ENCODE measurements at regions not wholly inside any gene's neighbourhood (a gene's known extent, or its start where the extent isn't known, plus 50 kb on each side); places are given as distances from the start of the nearest gene placed in this dataset.

DNA sequence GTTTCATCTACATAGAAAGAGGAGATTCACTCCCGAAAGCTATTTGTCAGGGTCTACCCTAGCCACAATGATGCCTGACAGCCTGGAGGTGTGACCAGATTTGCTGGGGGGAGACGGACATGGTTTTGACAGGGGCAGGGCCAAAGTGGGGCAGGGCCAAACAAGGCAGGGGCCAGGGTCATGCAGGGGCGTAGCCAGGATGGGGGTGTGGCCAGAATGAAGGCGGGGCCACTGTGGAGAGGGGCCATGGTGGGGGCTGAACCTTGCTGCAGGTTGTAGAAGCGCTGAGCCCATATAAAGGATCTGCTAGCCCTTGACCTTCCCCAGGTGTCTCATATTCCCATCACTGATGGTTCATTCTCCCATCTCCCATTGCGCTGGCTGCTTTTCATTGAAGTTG, 184.1 kb upstream of the SULF2 start:
- Histone ChIP-seq H3K14ac (ENCODE audit: low read length) (no peak overlapping the region), H3K18ac (ENCODE audit: low read length) (no peak overlapping the region), H2BK120ac (ENCODE audit: insufficient read depth, low read length, poor library complexity) (no peak overlapping the region), H3K4me3 (ENCODE audit: low read depth, low read length) (no peak overlapping the region), H2BK5ac (ENCODE audit: low read depth, low read length, poor library complexity) (no peak overlapping the region), H2BK12ac (ENCODE audit: low read length) (no peak overlapping the region), H3K4ac (ENCODE audit: low read depth, low read length) (no peak overlapping the region), H3K9ac (ENCODE audit: low read length) (no peak overlapping the region), H3K79me2 (ENCODE audit: control insufficient read depth, insufficient read depth, low read length, poor library complexity) (no peaks in the 10 kb centered on the region), H3K4me2 (ENCODE audit: low read length) (no peak overlapping the region), H3K4me1 (ENCODE audit: control insufficient read depth in 1 of 2, insufficient read depth in 2 of 2, low read length in 2 of 2) (peaks cover 17 to 30% of the 10 kb centered on the region in 2 experiments), H2AFZ (ENCODE audit: insufficient read depth, low read length, poor library complexity) (no peak overlapping the region), H4K91ac (ENCODE audit: low read depth, low read length) (no peak overlapping the region), H3K9me3 (ENCODE audit: insufficient read depth, low read depth, low read length) (peaks cover 4% of the 10 kb centered on the region), H4K12ac (ENCODE audit: low read depth, low read length) (no peak overlapping the region), H3K27me3 (ENCODE audit: insufficient read depth, low read length) (no peaks in the 10 kb centered on the region), H2AK5ac (ENCODE audit: low read length) (no peak overlapping the region), H3K36me3 (ENCODE audit: control insufficient read depth in 1 of 2, insufficient read depth in 2 of 2, low read length in 2 of 2) (no peaks in the 10 kb centered on the region), H3K23ac (ENCODE audit: low read length) (no peak overlapping the region), H4K8ac (ENCODE audit: low read depth, low read length) (no peak overlapping the region), H3K79me1 (ENCODE audit: low read length) (peaks cover 6% of the 10 kb centered on the region), H3K27ac (ENCODE audit: low read depth, low read length) (no peak overlapping the region)
- WGBS (ENCODE audit: extremely low coverage, insufficient coverage, insufficient read length): no CpG with 5 or more reads among the region's 6 CpGs
- DNase-seq: no peak

DNA sequence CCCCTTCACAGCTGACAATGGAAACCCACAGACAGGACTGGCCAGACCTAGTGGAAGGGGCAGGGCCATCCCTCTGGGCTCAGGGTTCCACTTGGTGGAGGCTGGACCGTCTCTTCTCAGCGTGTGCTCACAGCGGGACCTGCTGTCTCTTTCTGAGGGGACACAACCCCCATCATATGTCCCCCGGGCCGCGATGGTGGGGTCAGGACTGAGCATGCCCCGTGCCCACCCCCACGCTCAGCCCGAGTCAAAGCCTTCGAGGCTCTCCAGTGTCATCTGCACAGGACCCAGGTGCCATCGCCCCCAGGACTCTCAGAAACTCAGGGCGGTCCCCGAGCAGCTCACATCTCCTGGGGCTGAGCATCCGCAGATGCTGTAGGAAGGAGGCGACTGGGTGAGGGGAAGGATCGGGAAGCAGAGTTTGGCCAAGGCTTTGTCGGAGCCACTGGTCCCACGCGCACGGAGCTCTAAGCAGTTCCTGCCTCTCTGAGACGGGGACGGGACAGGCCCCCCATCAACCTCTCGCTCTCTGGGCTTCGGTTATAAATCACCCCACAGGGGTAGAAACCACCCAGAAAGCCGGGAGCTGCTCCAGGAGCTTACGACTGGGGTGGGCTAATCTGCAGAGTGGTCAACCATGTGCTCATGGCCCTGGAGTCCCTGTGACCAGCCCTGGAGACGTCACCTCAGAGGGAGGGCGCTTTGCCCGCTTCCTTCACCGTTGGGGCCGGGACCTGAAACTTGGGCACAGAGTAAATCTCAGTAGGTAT, 183.4 kb upstream of the SULF2 start:
- WGBS (ENCODE audit: extremely low coverage, insufficient coverage, insufficient read length): no CpG with 5 or more reads among the region's 31 CpGs
- H3K4me3 ChIP-seq (ENCODE audit: low read depth, low read length): no peak overlapping the region

DNA sequence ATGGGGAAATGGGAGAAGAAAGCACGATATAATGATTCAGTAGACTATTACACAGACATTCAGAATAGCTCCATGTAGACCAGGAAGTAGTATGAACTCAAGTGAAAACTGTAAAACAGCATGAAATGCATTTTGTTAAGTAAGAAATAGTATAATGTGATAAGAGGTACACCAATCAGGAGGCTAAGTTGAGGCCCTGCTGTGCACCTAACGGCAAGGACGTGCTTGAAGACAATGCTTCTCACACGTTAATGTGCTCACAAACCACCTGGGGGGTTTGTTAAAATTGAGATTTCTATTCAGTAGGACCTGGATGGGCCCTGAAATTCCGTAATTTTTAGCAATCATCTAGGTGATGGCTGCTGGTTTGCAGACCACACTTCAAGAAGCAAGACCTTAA, 178.9 kb upstream of the SULF2 start:
- no peak overlapping the region for H3K4me3 ChIP-seq (ENCODE audit: low read depth, low read length)
- no peaks in the 10 kb centered on the region for H3K36me3 ChIP-seq (ENCODE audit: control insufficient read depth in 1 of 2, insufficient read depth in 2 of 2, low read length in 2 of 2)
- H3K9ac ChIP-seq (ENCODE audit: low read length): no peak overlapping the region
- H3K27ac ChIP-seq (ENCODE audit: low read depth, low read length): no peak overlapping the region
- no peak overlapping the region for H4K8ac ChIP-seq (ENCODE audit: low read depth, low read length)
- no peak overlapping the region for H3K23ac ChIP-seq (ENCODE audit: low read length)
- no peaks in the 10 kb centered on the region for H3K27me3 ChIP-seq (ENCODE audit: insufficient read depth, low read length)
- H3K9me3 ChIP-seq (ENCODE audit: insufficient read depth, low read depth, low read length): peaks cover 4% of the 10 kb centered on the region
- H3K79me1 ChIP-seq (ENCODE audit: low read length): no peaks in the 10 kb centered on the region
- H3K4me1 ChIP-seq (ENCODE audit: control insufficient read depth in 1 of 2, insufficient read depth in 2 of 2, low read length in 2 of 2): peaks cover 0 to 3% of the 10 kb centered on the region in 2 experiments
- H2BK120ac ChIP-seq (ENCODE audit: insufficient read depth, low read length, poor library complexity): no peak overlapping the region
- no peak overlapping the region for H3K4ac ChIP-seq (ENCODE audit: low read depth, low read length)
- no peak overlapping the region for H2AFZ ChIP-seq (ENCODE audit: insufficient read depth, low read length, poor library complexity)
- no peak for DNase-seq
- H3K79me2 ChIP-seq (ENCODE audit: control insufficient read depth, insufficient read depth, low read length, poor library complexity): no peaks in the 10 kb centered on the region
- no peak overlapping the region for H4K12ac ChIP-seq (ENCODE audit: low read depth, low read length)
- no peak overlapping the region for H2BK5ac ChIP-seq (ENCODE audit: low read depth, low read length, poor library complexity)
- H2BK12ac ChIP-seq (ENCODE audit: low read length): no peak overlapping the region
- H3K4me2 ChIP-seq (ENCODE audit: low read length): no peak overlapping the region
- H3K14ac ChIP-seq (ENCODE audit: low read length): no peak overlapping the region
- WGBS (ENCODE audit: extremely low coverage, insufficient coverage, insufficient read length): no CpG with 5 or more reads among the region's 5 CpGs
- no peak overlapping the region for H2AK5ac ChIP-seq (ENCODE audit: low read length)
- no peak overlapping the region for H3K18ac ChIP-seq (ENCODE audit: low read length)
- no peak overlapping the region for H4K91ac ChIP-seq (ENCODE audit: low read depth, low read length)

More for the DNA sequence above, 183.4 kb upstream of the SULF2 start:
- Histone ChIP-seq H4K91ac (ENCODE audit: low read depth, low read length) (no peak overlapping the region), H3K14ac (ENCODE audit: low read length) (no peak overlapping the region), H2BK5ac (ENCODE audit: low read depth, low read length, poor library complexity) (no peak overlapping the region), H2BK120ac (ENCODE audit: insufficient read depth, low read length, poor library complexity) (no peak overlapping the region), H3K18ac (ENCODE audit: low read length) (no peak overlapping the region), H3K4me1 (ENCODE audit: control insufficient read depth in 1 of 2, insufficient read depth in 2 of 2, low read length in 2 of 2) (peaks cover 11 to 25% of the 10 kb centered on the region in 2 experiments), H3K4ac (ENCODE audit: low read depth, low read length) (no peak overlapping the region), H3K79me1 (ENCODE audit: low read length) (peaks cover 2% of the 10 kb centered on the region), H2BK12ac (ENCODE audit: low read length) (no peak overlapping the region), H3K27ac (ENCODE audit: low read depth, low read length) (no peak overlapping the region), H3K9me3 (ENCODE audit: insufficient read depth, low read depth, low read length) (peaks cover 4% of the 10 kb centered on the region), H4K12ac (ENCODE audit: low read depth, low read length) (no peak overlapping the region), H3K4me2 (ENCODE audit: low read length) (no peak overlapping the region), H2AK5ac (ENCODE audit: low read length) (no peak overlapping the region), H4K8ac (ENCODE audit: low read depth, low read length) (no peak overlapping the region), H3K9ac (ENCODE audit: low read length) (no peak overlapping the region), H3K23ac (ENCODE audit: low read length) (no peak overlapping the region), H3K36me3 (ENCODE audit: control insufficient read depth in 1 of 2, insufficient read depth in 2 of 2, low read length in 2 of 2) (no peaks in the 10 kb centered on the region), H3K27me3 (ENCODE audit: insufficient read depth, low read length) (no peaks in the 10 kb centered on the region), H2AFZ (ENCODE audit: insufficient read depth, low read length, poor library complexity) (no peak overlapping the region), H3K79me2 (ENCODE audit: control insufficient read depth, insufficient read depth, low read length, poor library complexity) (no peaks in the 10 kb centered on the region)
- DNase-seq: no peak

DNA sequence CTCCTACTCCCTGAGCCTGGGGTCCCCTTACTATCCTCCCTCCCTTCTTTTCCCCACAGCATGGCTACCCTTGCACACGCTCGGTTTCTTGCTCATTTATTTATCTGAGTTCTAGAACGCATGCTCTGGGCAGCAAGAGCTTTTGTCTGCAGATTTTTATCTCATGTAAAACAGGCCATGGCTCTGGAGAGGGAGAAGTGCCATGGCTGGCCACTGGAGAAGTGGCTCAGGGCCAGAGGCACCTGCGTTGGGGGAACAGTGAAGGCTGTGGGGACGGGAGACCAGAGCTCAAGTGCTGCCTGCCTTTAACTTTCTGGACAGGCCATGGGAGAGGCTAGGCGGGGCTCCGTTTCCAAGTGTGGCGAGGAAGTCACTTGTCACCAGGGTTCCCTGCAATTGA, 177.7 kb upstream of the SULF2 start:
- Histone ChIP-seq H4K8ac (ENCODE audit: low read depth, low read length) (no peak overlapping the region), H3K79me1 (ENCODE audit: low read length) (no peaks in the 10 kb centered on the region), H3K27ac (ENCODE audit: low read depth, low read length) (no peak overlapping the region), H3K4me1 (ENCODE audit: control insufficient read depth in 1 of 2, insufficient read depth in 2 of 2, low read length in 2 of 2) (peaks cover 0 to 3% of the 10 kb centered on the region in 2 experiments), H3K79me2 (ENCODE audit: control insufficient read depth, insufficient read depth, low read length, poor library complexity) (no peaks in the 10 kb centered on the region), H2AFZ (ENCODE audit: insufficient read depth, low read length, poor library complexity) (no peak overlapping the region), H3K4me2 (ENCODE audit: low read length) (no peak overlapping the region), H4K91ac (ENCODE audit: low read depth, low read length) (no peak overlapping the region), H4K12ac (ENCODE audit: low read depth, low read length) (no peak overlapping the region), H3K4me3 (ENCODE audit: low read depth, low read length) (no peak overlapping the region), H2BK12ac (ENCODE audit: low read length) (no peak overlapping the region), H2BK120ac (ENCODE audit: insufficient read depth, low read length, poor library complexity) (no peak overlapping the region), H3K14ac (ENCODE audit: low read length) (no peak overlapping the region), H3K27me3 (ENCODE audit: insufficient read depth, low read length) (no peaks in the 10 kb centered on the region), H2AK5ac (ENCODE audit: low read length) (no peak overlapping the region), H3K4ac (ENCODE audit: low read depth, low read length) (no peak overlapping the region), H2BK5ac (ENCODE audit: low read depth, low read length, poor library complexity) (no peak overlapping the region), H3K36me3 (ENCODE audit: control insufficient read depth in 1 of 2, insufficient read depth in 2 of 2, low read length in 2 of 2) (no peaks in the 10 kb centered on the region), H3K9ac (ENCODE audit: low read length) (no peak overlapping the region), H3K18ac (ENCODE audit: low read length) (no peak overlapping the region), H3K23ac (ENCODE audit: low read length) (no peak overlapping the region), H3K9me3 (ENCODE audit: insufficient read depth, low read depth, low read length) (peaks cover 3% of the 10 kb centered on the region)
- no peak for DNase-seq
- no CpG with 5 or more reads among the region's 8 CpGs for WGBS (ENCODE audit: extremely low coverage, insufficient coverage, insufficient read length)
